Left ventricle myocardium inferior (tissue), 1 donor: ENCODE measurements at regions not wholly inside any gene's neighbourhood (a gene's known extent, or its start where the extent isn't known, plus 50 kb on each side); places are given as distances from the start of the nearest gene placed in this dataset.

ENCODE experiments used
- DNase-seq: peaks from one replicate; pipeline ENCODE4 v3.0.0-alpha.2; 2020
- H3K27ac ChIP-seq: fragments of 200-600 bp; replicated peaks from 2 replicates; pipeline ENCODE4 v1.8.0; 2021
- H3K27me3 ChIP-seq: fragments of 200-600 bp; 2 replicates; pipeline ENCODE4 v1.8.0; 2021; ENCODE audit warnings: low read depth
- H3K36me3 ChIP-seq: fragments of 200-600 bp; 2 replicates; pipeline ENCODE4 v1.8.0; 2021
- H3K4me1 ChIP-seq: fragments of 200-600 bp; 2 replicates; pipeline ENCODE4 v1.8.0; 2021
- H3K4me3 ChIP-seq: fragments of 200-600 bp; 2 replicates; pipeline ENCODE4 v1.8.0; 2021; ENCODE audit warnings: mild to moderate bottlenecking, moderate library complexity
- H3K9me3 ChIP-seq: fragments of 200-600 bp; replicated peaks from 2 replicates; pipeline ENCODE4 v1.8.0; 2021
- intact Hi-C: fragments of 100-400 bp; cut with micrococcal nuclease; formaldehyde crosslinking; loops from one replicate; pipeline ENCODE4 v1.11.0; 2022
- TF ChIP-seq, protein P1 (sequence below): fragments of 200-600 bp; IDR thresholded peaks from 2 replicates; pipeline ENCODE4 v1.8.0; 2021; ENCODE audit warnings: antibody characterized with exemption, mild to moderate bottlenecking, borderline replicate concordance
- donor health status: DM: no; HTN: yes; CAD: no; lungs with severe emphysema.

DNA sequence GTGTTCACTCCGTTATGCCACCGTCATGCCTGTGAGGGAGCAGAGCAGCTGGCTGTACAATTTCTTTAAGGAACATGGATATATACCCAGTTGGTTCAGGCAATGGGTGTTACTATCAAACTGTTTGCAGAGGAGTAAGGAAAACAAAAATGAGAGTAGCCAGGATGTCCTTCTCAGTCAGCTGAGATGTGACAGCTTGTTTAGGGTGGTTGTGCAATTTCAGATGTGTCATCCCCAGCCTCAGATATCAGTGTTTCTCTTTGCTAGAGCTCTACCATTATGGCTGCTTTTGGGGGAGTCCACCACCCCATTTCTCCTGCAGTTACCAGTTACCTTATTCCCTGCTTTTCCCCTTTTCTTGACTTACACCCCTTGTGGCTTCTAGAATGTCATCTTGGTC lies 135.2 kb upstream of the SLC24A2 start:
- Histone ChIP-seq H3K4me3 (no peak overlapping the region), H3K27ac (no peak overlapping the region), H3K9me3 (no peaks in the 10 kb centered on the region), H3K27me3 (peaks cover 17% of the 10 kb centered on the region), H3K4me1 (peaks cover 9% of the 10 kb centered on the region), H3K36me3 (no peaks in the 10 kb centered on the region)
- TF ChIP-seq, protein P1, sequence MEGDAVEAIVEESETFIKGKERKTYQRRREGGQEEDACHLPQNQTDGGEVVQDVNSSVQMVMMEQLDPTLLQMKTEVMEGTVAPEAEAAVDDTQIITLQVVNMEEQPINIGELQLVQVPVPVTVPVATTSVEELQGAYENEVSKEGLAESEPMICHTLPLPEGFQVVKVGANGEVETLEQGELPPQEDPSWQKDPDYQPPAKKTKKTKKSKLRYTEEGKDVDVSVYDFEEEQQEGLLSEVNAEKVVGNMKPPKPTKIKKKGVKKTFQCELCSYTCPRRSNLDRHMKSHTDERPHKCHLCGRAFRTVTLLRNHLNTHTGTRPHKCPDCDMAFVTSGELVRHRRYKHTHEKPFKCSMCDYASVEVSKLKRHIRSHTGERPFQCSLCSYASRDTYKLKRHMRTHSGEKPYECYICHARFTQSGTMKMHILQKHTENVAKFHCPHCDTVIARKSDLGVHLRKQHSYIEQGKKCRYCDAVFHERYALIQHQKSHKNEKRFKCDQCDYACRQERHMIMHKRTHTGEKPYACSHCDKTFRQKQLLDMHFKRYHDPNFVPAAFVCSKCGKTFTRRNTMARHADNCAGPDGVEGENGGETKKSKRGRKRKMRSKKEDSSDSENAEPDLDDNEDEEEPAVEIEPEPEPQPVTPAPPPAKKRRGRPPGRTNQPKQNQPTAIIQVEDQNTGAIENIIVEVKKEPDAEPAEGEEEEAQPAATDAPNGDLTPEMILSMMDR, result no peak
- DNase-seq, result no peak
- intact Hi-C loops, result loop anchor here (10.0 kb wide), 1 partner anchor 431 kb away; no protein-coding TSS in a partner anchor

DNA sequence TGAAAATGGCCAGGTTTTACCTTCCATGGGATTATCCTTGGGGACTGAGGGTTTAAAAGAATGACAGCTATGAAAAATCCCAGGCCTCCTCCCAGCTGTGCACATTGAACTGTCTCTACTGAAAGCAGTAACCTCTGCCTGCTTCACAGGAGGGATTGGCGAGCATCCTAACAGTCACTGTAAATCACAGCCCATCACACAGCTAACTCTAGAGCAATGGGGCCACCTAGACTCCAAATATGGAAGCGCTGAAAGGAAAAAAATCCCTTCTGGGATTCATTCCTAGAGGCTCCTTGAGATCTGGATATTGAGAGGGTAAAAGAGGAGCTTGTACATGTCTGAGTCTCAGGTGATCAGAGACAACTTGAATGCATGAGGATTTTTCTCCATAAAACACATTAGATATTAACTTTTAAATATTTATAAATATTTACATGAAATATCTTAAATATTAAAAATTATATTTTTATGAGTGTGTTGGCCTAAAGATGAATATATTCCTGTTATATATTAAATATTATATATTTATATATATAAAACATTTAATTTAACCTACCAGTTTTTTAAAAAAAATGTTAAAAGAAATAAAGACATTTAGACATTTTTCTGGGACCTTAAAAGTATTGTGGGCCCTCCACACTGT lies 133.8 kb upstream of the SLC24A2 start:
- peaks cover 9% of the 10 kb centered on the region for H3K4me1 ChIP-seq
- TF ChIP-seq, protein P1, result peak; percentile 26
- no peak overlapping the region for H3K4me3 ChIP-seq
- no peak for DNase-seq
- H3K27me3 ChIP-seq, result peaks cover 26% of the 10 kb centered on the region
- H3K9me3 ChIP-seq, result no peaks in the 10 kb centered on the region
- H3K36me3 ChIP-seq, result no peaks in the 10 kb centered on the region
- intact Hi-C loops, result loop anchor here (10.0 kb wide), 1 partner anchor 432 kb away; no protein-coding TSS in a partner anchor
- no peak overlapping the region for H3K27ac ChIP-seq

DNA sequence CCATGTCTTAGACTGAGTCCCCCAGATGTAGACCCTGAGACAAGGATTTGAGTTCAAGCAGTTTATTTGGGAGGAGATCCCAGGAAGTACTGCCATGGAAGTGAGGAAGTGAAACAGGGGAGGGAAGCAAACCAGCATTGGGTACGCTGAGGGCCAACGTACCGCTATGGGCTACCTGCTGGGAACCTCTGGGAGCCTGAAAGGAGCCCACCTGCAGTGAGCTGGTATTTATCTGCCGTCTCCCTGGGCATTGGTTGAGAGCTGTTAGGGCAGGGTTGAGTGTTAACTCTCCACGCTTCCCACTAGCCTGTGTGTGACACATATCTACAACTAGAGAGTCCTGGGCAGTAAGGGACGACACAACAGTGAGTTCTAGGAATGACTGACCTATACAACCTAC lies 131.6 kb upstream of the SLC24A2 start:
- intact Hi-C loops, result loop anchor here (10.0 kb wide), 1 partner anchor 434 kb away; no protein-coding TSS in a partner anchor
- Histone ChIP-seq H3K4me3 (no peak overlapping the region), H3K27me3 (peaks cover 17% of the 10 kb centered on the region), H3K4me1 (no peaks in the 10 kb centered on the region), H3K9me3 (no peaks in the 10 kb centered on the region), H3K27ac (no peak overlapping the region), H3K36me3 (no peaks in the 10 kb centered on the region)
- DNase-seq, result no peak
- TF ChIP-seq, protein P1, result no peak

DNA sequence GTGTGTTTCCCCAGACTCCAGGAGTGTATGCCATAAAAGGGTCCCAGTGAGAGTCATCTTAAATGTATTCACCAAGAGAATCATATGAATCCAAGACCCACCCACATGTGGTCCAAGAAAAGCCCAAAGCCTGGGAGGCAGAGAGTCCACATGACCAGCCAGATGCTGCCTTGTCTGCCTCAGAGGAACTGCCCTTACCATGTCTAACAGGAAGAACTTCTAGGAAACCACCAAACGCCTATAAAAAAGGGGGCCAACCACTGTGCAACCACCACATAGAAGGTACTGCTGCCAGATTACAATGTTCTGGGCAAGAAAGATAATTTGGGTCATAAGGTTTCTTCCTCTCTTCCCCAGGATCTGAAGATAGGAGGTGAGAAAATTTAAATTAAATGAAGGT lies 129.8 kb upstream of the SLC24A2 start:
- no peak overlapping the region for H3K4me3 ChIP-seq
- TF ChIP-seq, protein P1, result no peak
- no peak overlapping the region for H3K27ac ChIP-seq
- H3K36me3 ChIP-seq, result no peaks in the 10 kb centered on the region
- H3K9me3 ChIP-seq, result no peaks in the 10 kb centered on the region
- no peak for DNase-seq
- H3K4me1 ChIP-seq, result no peaks in the 10 kb centered on the region
- intact Hi-C loops, result no loop called here
- H3K27me3 ChIP-seq, result peaks cover 17% of the 10 kb centered on the region

DNA sequence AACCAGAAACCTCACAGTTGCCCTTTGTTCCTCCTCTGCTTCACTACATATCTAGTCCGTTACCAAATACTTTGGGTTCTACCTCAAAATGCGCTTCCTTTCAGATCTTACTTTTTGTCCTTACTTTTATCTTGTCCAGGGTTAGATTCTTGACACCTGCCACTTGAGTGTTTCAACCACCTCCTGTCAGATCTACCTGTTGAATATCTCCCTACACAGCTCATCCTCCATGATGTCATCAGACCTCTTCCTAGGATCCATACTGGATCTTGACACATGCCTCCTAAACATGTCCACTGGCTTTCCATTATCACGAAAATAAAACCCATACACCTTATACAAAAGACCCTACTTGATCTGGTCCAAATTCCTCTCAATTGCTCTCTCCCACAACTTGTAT lies 125.2 kb upstream of the SLC24A2 start:
- Histone ChIP-seq H3K4me1 (no peaks in the 10 kb centered on the region), H3K27me3 (peaks cover 9% of the 10 kb centered on the region), H3K9me3 (no peaks in the 10 kb centered on the region), H3K36me3 (no peaks in the 10 kb centered on the region), H3K27ac (no peak overlapping the region), H3K4me3 (no peak overlapping the region)
- intact Hi-C loops, result no loop called here
- TF ChIP-seq, protein P1, result no peak
- no peak for DNase-seq
